Keratinocyte (primary cell): ENCODE measurements at regions not wholly inside any gene's neighbourhood (a gene's known extent, or its start where the extent isn't known, plus 50 kb on each side); places are given as distances from the start of the nearest gene placed in this dataset.

Source experiments
- DNase-seq: peaks from one replicate; pipeline ENCODE4 v3.0.0-alpha.2; 2011; ENCODE audit warnings: low read depth, missing footprints, low spot score
- FAIRE-seq: peaks from 2 replicates; lab custom pipeline; 2011; peaks lifted over from hg19 to GRCh38; lab: Jason Lieb, UNC
- H2AFZ ChIP-seq: 2 replicates; pipeline ENCODE4 v1.6.0; 2012; ENCODE audit warnings: low read length, control low read depth, inconsistent platforms; ENCODE audit not compliant: control insufficient read depth
- H3K27ac ChIP-seq: 2 replicates; pipeline ENCODE4 v1.5.1; 2011; ENCODE audit warnings: low read length; ENCODE audit not compliant: control insufficient read depth, insufficient read depth
- H3K27me3 ChIP-seq: 3 replicates; pipeline ENCODE4 v1.6.0; 2011; ENCODE audit warnings: low read length; ENCODE audit not compliant: control insufficient read depth, insufficient read depth; ENCODE audit errors: extremely low read depth
- H3K36me3 ChIP-seq, 2 experiments: 2 replicates in 1 of 2; 3 replicates in 1 of 2; pipeline ENCODE4 v1.5.1; 2011; ENCODE audit warnings: low read length in 2 of 2, mild to moderate bottlenecking in 1 of 2; ENCODE audit not compliant: control insufficient read depth in 2 of 2, insufficient read depth in 2 of 2; ENCODE audit errors: extremely low read depth in 1 of 2
- H3K4me1 ChIP-seq: 3 replicates; pipeline ENCODE4 v1.5.1; 2011; ENCODE audit warnings: low read length; ENCODE audit not compliant: control insufficient read depth, insufficient read depth; ENCODE audit errors: extremely low read depth
- H3K4me2 ChIP-seq: 3 replicates; pipeline ENCODE4 v1.6.0; 2011; ENCODE audit warnings: low read depth, low read length; ENCODE audit not compliant: control insufficient read depth, insufficient read depth; ENCODE audit errors: extremely low read depth
- H3K4me3 ChIP-seq, 3 experiments: fragments of 200-600 bp in 1 of 3; sonication (generic) in 1 of 3; 2 replicates in 2 of 3; 3 replicates in 1 of 3; pipeline ENCODE4 v1.5.1; 2011 to 2016; ENCODE audit warnings: low read length in 3 of 3, mild to moderate bottlenecking in 3 of 3, control low read depth in 2 of 3, inconsistent platforms in 1 of 3, low read depth in 1 of 3, mixed read lengths in 1 of 3, mixed run types in 1 of 3, moderate library complexity in 1 of 3; ENCODE audit not compliant: control insufficient read depth in 2 of 3, insufficient read depth in 2 of 3; ENCODE audit errors: extremely low read depth in 1 of 3
- H3K79me2 ChIP-seq: 2 replicates; pipeline ENCODE4 v1.6.0; 2012; ENCODE audit warnings: low read length; ENCODE audit not compliant: control insufficient read depth, insufficient read depth
- H3K9ac ChIP-seq: 3 replicates; pipeline ENCODE4 v1.6.0; 2011; ENCODE audit warnings: low read length; ENCODE audit not compliant: control insufficient read depth, insufficient read depth; ENCODE audit errors: extremely low read depth
- H3K9me1 ChIP-seq: 3 replicates; pipeline ENCODE4 v1.6.0; 2011; ENCODE audit warnings: low read length; ENCODE audit not compliant: control insufficient read depth, insufficient read depth; ENCODE audit errors: extremely low read depth
- H3K9me3 ChIP-seq: 2 replicates; pipeline ENCODE4 v1.5.1; 2012; ENCODE audit warnings: low read depth, low read length; ENCODE audit not compliant: control insufficient read depth
- H4K20me1 ChIP-seq: 3 replicates; pipeline ENCODE4 v1.6.0; 2011; ENCODE audit warnings: low read length; ENCODE audit not compliant: control insufficient read depth, insufficient read depth; ENCODE audit errors: extremely low read depth
- CTCF ChIP-seq, 3 experiments: IDR thresholded peaks in 1 of 3; conservative IDR thresholded peaks in 1 of 3; optimal IDR thresholded peaks in 1 of 3; 2 replicates in 2 of 3; 3 replicates in 1 of 3; pipeline versions ENCODE3 to v1.5.1; 2011; ENCODE audit warnings: low read length in 3 of 3, mild to moderate bottlenecking in 3 of 3, moderate library complexity in 2 of 3, control low read depth in 1 of 3, inconsistent platforms in 1 of 3; ENCODE audit not compliant: insufficient read depth in 2 of 3; ENCODE audit errors: extremely low read depth in 1 of 3
- EZH2 ChIP-seq: IDR thresholded peaks from one replicate; pipeline ENCODE4 v1.6.1; 2012; ENCODE audit warnings: inconsistent platforms, mild to moderate bottlenecking, low read length, moderate library complexity
- dilution Hi-C: fragments of 300-500 bp; cut with MboI; formaldehyde crosslinking; loops from one replicate; pipeline ENCODE4 v1.7.0; 2020; ENCODE audit warnings: low sequenced_read_pairs; ENCODE audit not compliant: extremely low pct_ligation_motif_present

GRCh38 chr5:159678657-159679392 is 237.5 kb upstream of the ADRA1B start:
- Histone ChIP-seq H3K79me2 (no peaks in the 10 kb centered on the region), H3K9ac (no peak overlapping the region), H3K9me3 (peaks cover 9% of the 10 kb centered on the region), H4K20me1 (no peaks in the 10 kb centered on the region), H3K4me3 (no peak overlapping the region), H3K9me1 (no peaks in the 10 kb centered on the region), H3K36me3 (no peaks in the 10 kb centered on the region), H3K27me3 (no peaks in the 10 kb centered on the region), H3K4me2 (no peak overlapping the region), H2AFZ (no peak overlapping the region), H3K4me1 (no peaks in the 10 kb centered on the region), H3K27ac (no peak overlapping the region)
- FAIRE-seq (no peak), DNase-seq (no peak)
- TF ChIP-seq CTCF (optimal IDR thresholded peaks at IDR 0.05 in 1 of 3, IDR thresholded peaks at IDR 0.05 in 1 of 3, conservative IDR thresholded peaks at IDR 0.05 in 1 of 3; ENCODE audit: extremely low read depth in 1 of 3, insufficient read depth in 2 of 3, low read length in 3 of 3), result no peak
- no peak for TF ChIP-seq EZH2
- dilution Hi-C loops, result no loop called here

GRCh38 chr5:159680095-159680494 is 236.2 kb upstream of the ADRA1B start:
- no peaks in the 10 kb centered on the region for H3K9me1 ChIP-seq
- TF ChIP-seq EZH2 (no peak), CTCF (optimal IDR thresholded peaks at IDR 0.05 in 1 of 3, IDR thresholded peaks at IDR 0.05 in 1 of 3, conservative IDR thresholded peaks at IDR 0.05 in 1 of 3; ENCODE audit: extremely low read depth in 1 of 3, insufficient read depth in 2 of 3, low read length in 3 of 3) (no peak)
- dilution Hi-C loops, result no loop called here
- H3K36me3 ChIP-seq, result no peaks in the 10 kb centered on the region
- no peaks in the 10 kb centered on the region for H4K20me1 ChIP-seq
- H3K79me2 ChIP-seq, result no peaks in the 10 kb centered on the region
- H3K9ac ChIP-seq, result no peak overlapping the region
- no peak overlapping the region for H3K27ac ChIP-seq
- H2AFZ ChIP-seq, result no peak overlapping the region
- no peak overlapping the region for H3K4me2 ChIP-seq
- H3K27me3 ChIP-seq, result no peaks in the 10 kb centered on the region
- DNase-seq (no peak), FAIRE-seq (no peak)
- peaks cover 9% of the 10 kb centered on the region for H3K9me3 ChIP-seq
- no peaks in the 10 kb centered on the region for H3K4me1 ChIP-seq
- H3K4me3 ChIP-seq, result no peak overlapping the region
